GM06990 (cell line): ENCODE measurements at regions not wholly inside any gene's neighbourhood (a gene's known extent, or its start where the extent isn't known, plus 50 kb on each side); places are given as distances from the start of the nearest gene placed in this dataset.
"Not testable (repeated sequence)": the region's sequence is repeated elsewhere in the genome, so short reads cannot be mapped to it uniquely, and the experiment has no call there.

Experiments
- DNase-seq: peaks from one replicate; pipeline ENCODE4 v3.0.0-alpha.2; 2011; ENCODE audit not compliant: insufficient read length; ENCODE audit errors: extremely low read depth
- H3K27me3 ChIP-seq: replicated peaks from 2 replicates; pipeline ENCODE4 v1.6.0; 2011; ENCODE audit warnings: low read length; ENCODE audit not compliant: control insufficient read depth, insufficient read depth
- H3K36me3 ChIP-seq: 2 replicates; pipeline ENCODE4 v1.5.1; 2011; ENCODE audit warnings: low read length; ENCODE audit not compliant: control insufficient read depth, insufficient read depth
- H3K4me3 ChIP-seq: replicated peaks from 2 replicates; pipeline ENCODE4 v1.5.1; 2011; ENCODE audit warnings: low read depth, mild to moderate bottlenecking, control low read depth, low read length
- CTCF ChIP-seq: IDR thresholded peaks from 2 replicates; pipeline ENCODE4 v1.5.1; 2011; ENCODE audit warnings: low read length, control low read depth, mild to moderate bottlenecking, inconsistent platforms; ENCODE audit not compliant: insufficient read depth, poor library complexity, severe bottlenecking

GRCh38 chr12:102329883-102330282 lies 132.2 kb upstream of the PMCH start:
- no peak overlapping the region for H3K4me3 ChIP-seq
- no peak for DNase-seq

GRCh38 chr12:102326982-102327381 lies 129.3 kb upstream of the PMCH start:
- DNase-seq: no peak
- H3K36me3 ChIP-seq: no peaks in the 10 kb centered on the region
- no peak for TF ChIP-seq CTCF
- H3K27me3 ChIP-seq: no peaks in the 10 kb centered on the region
- no peak overlapping the region for H3K4me3 ChIP-seq

More at GRCh38 chr12:102329883-102330282, 132.2 kb upstream of the PMCH start:
- TF ChIP-seq CTCF: no peak
- no peaks in the 10 kb centered on the region for H3K27me3 ChIP-seq
- H3K36me3 ChIP-seq: no peaks in the 10 kb centered on the region

- not testable (repeated sequence) for H3K36me3 ChIP-seq, DNase-seq, H3K4me3 ChIP-seq
Observed at GRCh38 chr12:102325108-102325507, 127.5 kb upstream of the PMCH start.

GRCh38 chr12:102323799-102324198 lies 126.2 kb upstream of the PMCH start:
- TF ChIP-seq CTCF: no peak
- no peak overlapping the region for H3K4me3 ChIP-seq
- H3K36me3 ChIP-seq: no peaks in the 10 kb centered on the region
- no peaks in the 10 kb centered on the region for H3K27me3 ChIP-seq
- DNase-seq: no peak

More at GRCh38 chr12:102325108-102325507, 127.5 kb upstream of the PMCH start:
- H3K27me3 ChIP-seq: not testable (repeated sequence)

GRCh38 chr12:102322254-102322653 lies 124.6 kb upstream of the PMCH start:
- Histone ChIP-seq H3K27me3 (no peaks in the 10 kb centered on the region), H3K4me3 (no peak overlapping the region), H3K36me3 (no peaks in the 10 kb centered on the region)
- no peak for TF ChIP-seq CTCF
- no peak for DNase-seq

GRCh38 chr12:102321305-102322082 lies 123.9 kb upstream of the PMCH start:
- no peak for TF ChIP-seq CTCF
- no peak for DNase-seq
- Histone ChIP-seq H3K36me3 (no peaks in the 10 kb centered on the region), H3K27me3 (no peaks in the 10 kb centered on the region), H3K4me3 (no peak overlapping the region)
